HG02759 (cell line): ENCODE measurements at regions not wholly inside any gene's neighbourhood (a gene's known extent, or its start where the extent isn't known, plus 50 kb on each side); places are given as distances from the start of the nearest gene placed in this dataset.

Source experiments
- ATAC-seq: cut with Tn5 transposase; IDR thresholded peaks from one replicate; pipeline ENCODE4 v1.9.1; 2021; ENCODE audit warnings: mild to moderate bottlenecking, moderate library complexity; ENCODE audit not compliant: unreplicated experiment

DNA sequence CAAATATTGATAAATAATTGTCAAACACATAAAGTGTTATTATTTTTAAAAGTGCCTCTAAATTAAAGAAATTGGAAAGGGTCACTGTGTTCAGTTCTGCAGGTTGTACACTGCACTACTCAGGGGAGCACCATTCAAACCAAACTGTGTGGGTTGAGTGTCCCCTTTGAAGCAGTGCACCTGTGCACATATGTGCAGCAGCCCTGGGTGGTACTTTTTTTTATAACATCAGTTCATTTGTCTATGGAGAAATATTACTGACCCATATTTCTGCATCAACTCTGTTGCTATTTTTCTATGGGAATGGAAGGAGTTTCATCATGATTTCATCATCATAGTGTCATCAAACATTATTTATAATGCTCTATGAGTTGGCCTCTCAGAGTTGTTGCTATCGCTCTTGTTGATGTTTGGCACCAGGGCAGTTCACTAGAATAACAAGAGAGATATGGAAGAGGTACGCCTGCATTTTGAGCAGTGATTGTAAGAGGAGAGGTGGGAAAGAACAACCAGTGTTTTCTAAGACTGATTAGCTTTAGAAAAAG lies 457.6 kb downstream of the TFAP2A start:
- no peak for ATAC-seq

DNA sequence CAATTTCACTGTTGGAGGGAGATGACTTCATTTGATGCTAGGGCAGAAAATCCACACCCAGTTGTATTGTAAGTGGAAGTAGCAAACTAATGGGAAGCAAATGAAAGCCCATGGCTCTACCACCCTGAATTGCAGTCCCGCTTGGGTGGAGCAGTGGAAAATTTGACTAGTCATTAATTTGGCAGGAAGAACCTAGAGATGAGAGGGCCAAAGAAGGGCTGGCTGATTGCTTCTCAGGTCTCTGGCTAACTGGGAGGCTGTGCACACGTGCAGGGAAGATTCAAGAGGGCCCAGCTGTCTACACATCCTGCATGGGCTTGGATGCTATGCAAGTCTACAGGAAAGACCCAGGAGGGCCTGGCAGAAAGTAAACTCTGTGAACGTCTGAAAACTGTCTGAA lies 466.2 kb downstream of the TFAP2A start:
- ATAC-seq = no peak

DNA sequence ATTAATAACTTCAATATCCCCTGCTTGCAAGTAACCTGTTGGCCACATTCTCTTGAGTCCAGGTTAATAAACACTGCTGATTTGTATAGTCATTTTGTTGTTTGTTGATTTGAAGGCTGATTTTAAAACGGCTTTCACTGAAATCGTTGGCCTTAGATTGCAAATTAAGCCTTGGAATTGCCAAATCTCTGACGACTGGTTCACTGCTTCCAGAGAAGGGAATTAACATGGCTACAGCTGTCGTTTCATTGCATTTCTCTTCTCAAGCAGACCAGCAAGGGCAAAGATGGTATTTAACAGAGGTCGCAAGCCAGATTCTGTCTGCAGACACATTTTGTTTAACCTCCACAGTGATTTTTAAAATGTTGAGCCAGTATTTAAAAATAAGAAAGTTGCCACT lies 470.9 kb downstream of the TFAP2A start:
- no peak for ATAC-seq

DNA sequence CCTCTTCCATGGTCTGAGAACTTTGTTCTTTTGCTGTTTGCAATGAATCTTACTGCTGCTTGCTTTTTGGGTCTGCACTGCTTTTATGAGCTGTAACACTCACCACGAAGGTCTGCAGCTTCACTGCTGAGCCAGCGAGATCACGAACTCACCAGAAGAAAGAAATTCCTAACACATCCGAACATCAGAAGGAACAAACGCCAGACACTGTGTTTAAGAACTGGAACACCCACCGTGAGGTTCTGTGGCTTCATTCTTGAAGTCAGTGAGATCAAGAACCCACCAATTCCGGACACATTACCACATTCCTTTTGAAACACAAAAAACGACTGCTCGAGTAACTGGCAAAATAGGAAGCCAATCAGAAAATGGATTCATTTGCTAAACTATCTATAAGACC lies 471.8 kb downstream of the TFAP2A start:
- ATAC-seq = no peak

DNA sequence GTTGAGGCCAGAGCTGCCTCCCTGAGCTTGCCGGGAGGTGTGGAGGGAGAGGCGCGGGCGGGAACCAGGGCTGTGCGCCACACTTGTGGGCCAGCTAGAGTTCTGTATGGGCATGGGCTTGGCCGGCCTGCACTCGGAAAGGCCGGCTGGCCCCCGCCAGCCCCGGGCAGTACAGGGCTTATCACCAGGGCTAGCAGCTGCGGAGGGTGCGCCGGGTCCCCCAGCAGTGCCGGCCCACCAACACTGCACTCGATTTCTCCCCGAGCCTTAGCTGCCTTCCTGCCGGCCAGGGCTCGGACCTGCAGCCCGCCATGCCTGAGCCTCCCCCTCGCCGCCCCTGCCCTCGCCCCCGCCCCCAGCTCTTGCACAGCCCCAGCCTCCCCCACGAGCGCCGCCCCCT lies 472.7 kb downstream of the TFAP2A start:
- no peak for ATAC-seq

DNA sequence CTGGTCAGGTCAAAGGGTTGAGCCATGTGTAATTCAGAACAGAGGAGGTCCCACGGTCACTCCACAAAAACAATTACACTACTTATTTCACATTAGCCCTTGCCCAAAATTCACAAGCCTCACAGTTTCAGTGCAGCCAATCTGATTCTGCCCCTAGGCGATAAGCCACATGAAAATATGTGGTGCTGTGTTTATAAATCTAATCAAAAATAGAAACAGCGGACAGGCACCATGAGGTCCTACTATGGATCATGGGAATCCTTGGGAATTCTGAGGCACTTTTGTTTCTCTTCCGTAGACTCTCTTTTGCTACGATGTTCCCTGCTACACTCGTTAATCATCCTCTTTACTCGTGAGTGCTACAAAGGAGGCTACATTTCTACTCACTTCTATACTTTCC lies 476.1 kb downstream of the TFAP2A start:
- ATAC-seq = no peak

DNA sequence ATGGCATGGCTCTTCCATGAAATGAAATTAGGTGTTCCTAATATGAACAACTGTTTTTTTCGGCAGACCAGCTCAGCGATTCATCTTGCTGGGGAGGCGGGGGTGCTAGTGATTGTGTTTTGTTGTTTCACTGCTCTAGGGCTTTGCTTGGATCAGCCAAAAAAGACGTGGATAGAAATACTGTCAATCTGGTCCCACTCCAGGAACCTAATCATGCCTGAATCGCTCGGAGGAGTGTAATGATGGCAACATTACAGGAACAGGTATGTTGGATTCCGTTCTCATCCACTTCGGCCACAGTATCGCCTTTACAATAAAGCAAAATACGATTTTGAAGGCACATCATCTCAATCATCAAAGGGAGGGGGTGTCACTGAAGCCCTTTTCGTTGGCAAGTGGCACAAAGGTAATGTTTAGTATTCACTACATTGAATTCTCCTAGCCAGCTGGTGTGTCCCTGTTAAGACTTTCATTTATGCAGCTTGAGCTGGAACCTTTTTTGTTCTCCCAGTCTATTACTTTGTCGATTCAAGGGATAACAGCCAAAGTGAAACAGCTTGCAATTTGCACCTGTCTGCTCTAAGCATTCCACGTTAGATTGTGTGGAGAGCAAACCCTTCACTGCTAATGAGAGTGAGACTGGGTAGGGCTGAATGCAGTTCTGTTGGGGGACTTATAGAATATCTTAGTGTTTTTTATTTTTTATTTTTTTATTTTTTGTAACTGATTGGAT lies 477.7 kb downstream of the TFAP2A start:
- no peak for ATAC-seq

DNA sequence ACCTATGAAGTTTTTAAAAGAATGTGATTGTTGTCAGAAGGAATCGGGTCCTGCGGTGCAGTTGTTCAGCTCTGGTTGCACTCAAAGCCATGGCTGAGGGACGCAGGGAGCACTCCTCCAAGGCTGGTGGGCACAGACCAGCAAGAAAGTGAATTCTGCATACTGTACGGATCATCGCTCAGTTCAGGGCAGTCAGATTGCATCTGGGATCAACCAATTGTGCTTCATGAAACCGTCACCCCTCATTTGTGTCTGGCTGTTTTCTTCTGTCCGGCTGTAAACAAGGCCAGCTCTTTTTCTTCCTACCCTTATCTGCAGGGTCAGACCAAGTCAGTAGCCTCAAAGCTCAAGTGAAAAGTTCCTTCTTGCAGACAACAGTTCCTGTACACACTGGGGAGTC lies 478.3 kb downstream of the TFAP2A start:
- ATAC-seq = no peak

DNA sequence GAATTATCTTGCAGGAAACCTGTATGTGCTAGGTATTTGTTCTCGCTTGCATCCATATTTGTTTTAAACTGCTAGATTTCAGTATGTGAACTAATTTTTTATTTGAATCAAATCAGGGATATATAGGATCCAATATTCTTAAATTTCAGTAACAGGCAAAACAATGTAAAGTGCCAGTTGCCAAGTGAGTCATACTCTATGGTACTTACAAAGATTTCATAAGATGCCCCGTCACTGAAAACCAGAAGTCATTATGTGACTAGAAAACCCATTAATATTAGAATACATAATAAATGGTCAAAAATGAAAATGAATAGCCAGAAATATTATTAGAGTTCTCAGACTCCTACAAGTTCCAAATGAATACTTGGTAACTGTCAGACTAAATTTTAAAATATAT lies 481.2 kb downstream of the TFAP2A start:
- no peak for ATAC-seq

DNA sequence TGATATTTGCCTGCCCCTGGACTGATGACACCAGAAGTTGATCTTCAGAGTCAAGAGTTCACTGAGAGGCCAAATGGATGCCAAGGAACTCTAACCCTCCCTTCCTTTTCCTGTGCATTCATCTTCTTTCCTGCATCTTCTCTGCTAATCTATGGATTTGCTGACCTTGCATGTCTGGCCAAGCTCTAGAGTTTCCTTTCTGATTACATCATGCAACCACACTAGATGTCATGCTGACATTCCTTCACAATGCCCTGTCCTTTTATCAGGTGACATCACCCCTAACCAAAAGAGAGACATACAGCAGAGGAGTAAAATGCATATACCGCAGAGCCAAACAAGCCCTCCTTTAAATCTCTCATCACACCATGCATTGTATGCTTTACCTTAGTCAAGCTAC lies 487.6 kb downstream of the TFAP2A start:
- no peak for ATAC-seq

DNA sequence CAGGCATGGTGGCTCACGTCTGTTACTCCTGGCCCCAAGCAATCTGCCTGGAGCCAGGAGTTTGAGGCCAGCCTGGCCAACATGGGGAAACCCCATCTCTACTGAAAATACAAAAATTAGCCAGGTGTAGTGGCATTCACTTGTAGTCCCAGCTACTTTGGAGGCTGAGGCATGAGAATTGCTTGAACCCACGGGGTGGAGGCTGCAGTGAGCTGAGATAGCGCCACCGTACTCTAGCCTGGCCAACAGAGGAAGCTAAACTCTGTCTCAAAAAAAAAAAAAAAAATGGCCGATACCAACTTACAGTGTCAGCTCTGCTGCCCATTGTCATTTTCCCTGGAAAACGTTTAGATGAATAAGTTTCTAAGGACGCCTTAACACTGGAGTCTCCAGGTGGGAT lies 489.9 kb downstream of the TFAP2A start:
- no peak for ATAC-seq

DNA sequence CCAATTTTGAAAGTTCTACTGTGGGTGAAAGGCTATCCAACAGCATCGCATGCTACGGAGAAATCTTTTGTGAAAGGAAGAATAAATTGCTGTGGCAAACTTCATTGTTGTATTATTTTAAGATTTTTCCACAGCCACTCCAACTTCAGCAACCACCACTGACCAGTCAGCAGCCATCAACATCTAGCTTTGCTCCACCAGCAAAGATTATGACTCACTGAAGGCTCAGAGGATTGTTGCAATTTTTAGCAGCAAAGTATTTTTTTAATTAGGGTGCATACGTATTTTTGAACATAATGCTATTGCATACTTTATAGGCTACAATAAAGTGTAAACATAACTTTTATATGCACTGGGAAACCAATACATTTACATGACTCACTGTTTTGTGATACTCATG lies 493.5 kb downstream of the TFAP2A start:
- no peak for ATAC-seq

DNA sequence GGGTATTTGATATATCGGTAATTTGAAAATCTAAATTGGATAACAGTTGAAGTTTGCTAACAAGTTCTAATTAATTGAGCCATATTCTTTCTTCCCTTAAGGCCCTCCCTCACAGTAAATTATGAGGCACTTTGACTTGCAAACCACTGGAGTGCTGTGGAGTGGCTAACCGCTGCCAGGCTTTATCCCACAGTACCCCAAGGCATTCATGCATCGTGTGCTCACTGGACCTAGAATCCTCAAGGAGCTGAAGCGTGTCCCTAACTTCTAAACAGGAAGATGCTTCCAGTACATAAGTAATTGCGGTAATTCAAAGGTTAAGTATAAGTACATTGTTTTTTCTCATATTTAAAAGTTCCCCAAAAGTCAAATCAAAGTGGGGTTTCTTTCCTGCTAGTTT lies 499.9 kb downstream of the TFAP2A start:
- ATAC-seq = no peak

DNA sequence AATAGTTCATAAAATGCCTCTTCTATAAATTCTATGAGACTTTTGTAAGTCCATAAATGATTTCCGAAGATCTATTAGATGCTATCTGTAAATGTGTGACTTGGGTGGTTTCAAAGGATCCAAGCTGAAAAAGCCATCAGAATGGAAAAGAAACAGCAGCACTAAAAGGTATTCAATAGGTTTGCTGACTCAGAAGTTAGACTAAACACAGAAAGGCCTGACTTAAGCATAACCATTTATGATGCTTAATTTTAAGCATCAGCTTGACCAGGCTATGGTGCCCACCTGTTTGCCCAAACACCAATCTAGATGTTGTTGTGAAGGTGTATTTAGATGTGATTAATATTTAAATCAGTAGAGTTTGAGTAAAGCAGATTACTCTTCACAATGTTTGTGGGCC lies 513.5 kb downstream of the TFAP2A start:
- ATAC-seq = no peak

DNA sequence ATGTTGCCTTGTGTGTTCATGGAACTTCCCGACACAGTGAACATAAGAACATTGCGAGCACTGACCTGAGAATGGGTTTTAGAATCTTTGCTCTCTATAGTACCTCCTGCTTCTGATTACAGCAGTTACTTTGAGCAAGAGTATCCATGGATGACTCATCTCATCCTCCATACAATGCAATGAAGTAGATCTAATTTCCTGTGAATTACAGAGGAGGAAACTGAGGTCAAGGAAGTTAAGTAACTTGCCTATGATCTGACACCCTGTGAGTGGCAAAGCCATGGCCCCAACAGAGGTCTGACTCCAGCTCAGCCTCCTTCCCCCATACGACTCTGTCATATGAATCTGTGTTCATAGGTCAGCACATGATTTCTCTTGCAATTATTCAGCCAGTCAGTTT lies 518.1 kb downstream of the TFAP2A start:
- ATAC-seq = no peak

DNA sequence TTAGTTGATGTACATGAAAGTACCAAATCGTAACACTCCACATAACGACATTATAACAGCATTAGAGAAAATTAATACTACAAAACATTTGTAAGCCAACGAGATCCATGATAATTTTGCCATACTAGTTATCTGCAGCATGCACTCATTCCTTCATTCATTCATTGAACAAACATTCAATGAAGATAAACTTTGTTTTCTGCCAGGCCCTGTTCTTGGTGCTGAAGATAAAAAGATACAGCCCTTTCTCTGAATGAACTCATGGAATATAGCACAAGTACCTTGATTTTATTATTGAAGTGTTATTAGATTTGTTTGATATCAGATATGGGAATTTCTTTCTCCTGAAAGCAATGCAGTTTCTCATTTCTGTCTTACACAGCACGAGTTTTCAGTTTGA lies 524.0 kb downstream of the TFAP2A start:
- no peak for ATAC-seq

DNA sequence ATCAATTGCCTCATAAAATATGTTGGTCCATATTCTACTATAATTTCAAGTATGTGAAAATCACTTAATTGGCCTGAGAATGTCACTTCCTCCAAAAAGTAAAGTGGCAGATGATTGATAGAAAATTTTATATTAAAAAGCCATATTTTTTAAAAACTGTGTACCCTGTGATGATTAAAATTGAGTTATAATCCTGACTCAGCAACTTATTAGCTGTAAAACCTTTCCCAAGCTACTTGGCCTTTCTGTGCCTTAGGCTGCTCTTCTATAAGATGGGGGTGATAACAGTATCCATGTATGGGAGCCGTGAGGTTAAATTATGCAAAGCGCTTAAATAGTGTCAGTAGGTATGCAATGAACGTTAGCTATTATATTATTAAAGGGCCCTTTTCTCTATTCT lies 524.4 kb downstream of the TFAP2A start:
- ATAC-seq = no peak

DNA sequence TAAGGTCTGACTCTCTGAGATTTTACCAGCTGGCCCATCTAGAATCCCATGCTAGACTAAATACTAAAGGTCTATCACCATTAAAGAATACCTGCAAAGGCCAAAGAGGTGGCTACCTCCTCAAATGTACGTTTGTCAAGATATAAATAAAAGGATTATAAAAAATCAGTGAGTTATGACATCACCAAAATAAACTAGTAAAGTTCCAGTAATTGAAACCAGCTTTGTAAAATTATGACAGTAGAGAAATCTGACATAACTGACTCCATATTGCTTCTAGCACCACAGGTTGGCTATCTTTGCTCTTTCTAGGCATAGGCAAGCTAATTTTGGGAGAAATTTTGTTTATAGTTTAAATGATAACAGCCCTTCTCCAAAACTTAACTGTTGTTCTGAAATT lies 536.3 kb downstream of the TFAP2A start:
- ATAC-seq = no peak

DNA sequence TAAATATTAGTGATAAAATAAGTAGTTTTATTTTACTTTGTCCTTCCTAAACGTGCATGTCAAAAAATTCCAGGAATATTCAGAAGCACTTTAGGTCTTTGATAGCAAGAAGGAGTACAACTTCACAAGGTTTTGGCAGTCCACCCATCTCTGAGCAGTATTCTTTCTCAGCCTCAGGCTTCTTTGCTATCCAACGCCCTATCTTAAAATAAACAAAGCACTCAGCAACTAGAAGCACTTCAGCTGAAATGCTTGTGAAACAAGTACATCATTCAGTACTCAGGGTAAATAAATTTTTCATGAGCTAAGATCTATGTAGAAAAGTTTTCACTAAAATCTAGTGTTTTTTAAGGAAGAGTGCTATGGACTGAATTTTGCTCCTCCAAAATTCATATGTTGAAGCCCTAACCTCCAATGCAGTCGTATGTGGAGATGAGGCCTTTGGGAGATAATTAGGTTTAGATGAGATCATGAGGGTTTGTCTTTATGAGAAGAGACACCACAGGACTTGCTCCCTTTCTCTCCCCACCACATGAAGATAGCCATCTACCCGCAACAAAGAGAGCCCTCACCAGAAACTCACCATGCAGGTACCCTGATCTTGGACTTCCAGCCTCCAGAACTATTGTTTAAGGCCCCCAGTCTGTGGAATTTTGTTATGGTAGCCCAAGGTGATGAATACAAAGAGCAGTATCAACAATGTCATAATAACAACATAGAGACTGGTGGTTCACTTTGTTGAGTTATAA lies 539.1 kb downstream of the TFAP2A start:
- no peak for ATAC-seq

DNA sequence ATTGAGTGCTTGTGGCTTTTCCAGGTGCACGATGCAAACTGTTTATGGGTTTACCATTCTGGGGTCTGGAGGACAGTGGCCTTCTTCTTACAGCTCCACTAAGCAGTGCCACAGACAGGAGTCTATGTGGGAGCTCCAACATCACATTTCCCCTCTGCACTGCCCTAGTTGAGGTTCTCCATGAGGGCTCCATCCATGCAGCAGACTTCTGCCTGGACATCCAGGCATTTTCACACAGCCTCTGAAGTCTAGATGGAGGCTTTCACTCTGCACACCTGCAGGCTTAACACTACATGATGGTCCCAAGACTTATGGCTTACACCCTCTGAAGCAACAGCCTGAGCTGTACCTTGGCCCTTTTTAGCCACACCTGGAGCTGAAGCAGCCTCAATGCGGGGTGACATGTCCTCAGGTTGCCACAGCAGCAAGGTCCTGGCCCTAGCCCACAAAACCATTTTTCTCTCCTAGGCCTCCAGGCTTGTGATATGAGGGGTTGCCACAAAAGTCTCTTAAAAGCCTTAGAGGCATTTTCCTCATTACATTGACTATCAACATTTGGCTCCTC lies 552.2 kb downstream of the TFAP2A start:
- ATAC-seq = no peak

DNA sequence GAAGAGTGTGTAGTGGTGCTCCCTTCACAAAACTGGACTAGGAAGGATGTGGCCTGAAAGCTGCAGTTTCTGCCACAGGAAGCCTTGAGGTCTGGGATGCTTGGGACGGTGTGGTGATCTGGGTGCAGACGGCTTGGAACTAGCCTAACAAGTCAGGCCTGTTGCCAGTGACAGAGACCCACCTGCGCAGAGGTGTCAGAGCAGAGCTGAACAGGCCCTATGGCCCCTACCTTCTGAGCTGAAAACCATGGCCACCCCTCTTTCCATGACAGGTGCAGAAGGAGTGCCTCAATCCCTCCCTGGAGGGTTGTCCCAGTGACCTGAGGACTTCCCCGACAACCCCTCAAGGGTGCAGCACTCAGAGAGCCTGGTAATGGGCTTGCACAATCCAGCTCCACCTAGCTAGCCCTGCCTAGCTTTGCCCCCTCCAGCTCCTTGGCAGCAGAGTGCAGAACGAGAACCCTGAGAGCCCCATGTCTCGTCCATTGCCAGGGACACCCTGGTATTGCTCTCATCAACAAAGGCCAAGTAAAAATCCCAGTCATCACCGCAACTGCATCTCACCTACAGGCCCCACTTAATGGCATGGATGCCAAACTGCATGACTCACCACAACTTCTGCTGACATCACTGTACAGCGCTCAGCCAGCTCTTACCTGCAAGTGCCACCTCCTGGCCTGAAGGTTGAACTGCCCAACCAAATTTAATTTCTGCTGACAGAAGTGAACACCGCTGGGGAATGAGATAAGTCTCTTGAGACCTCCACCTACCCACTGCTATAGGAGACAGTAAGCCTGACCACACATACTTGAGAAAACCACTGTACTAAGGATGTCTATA lies 563.1 kb downstream of the TFAP2A start:
- no peak for ATAC-seq
